SHP77 (cell line): ENCODE measurements at regions not wholly inside any gene's neighbourhood (a gene's known extent, or its start where the extent isn't known, plus 50 kb on each side); places are given as distances from the start of the nearest gene placed in this dataset.
A peak's percentile ranks its signal among the peaks of the same experiment; 100 is the strongest.
"Not testable (repeated sequence)": the region's sequence is repeated elsewhere in the genome, so short reads cannot be mapped to it uniquely, and the experiment has no call there.

Source experiments
- DNase-seq, 2 experiments: peaks; one replicate each; lab custom pipeline; 2025; lab: John Stamatoyannopoulos, UW

GRCh38 chr11:3514635-3515424 lies 127.0 kb downstream of the ART5 start:
- DNase-seq: not testable (repeated sequence)

- not testable (repeated sequence) for DNase-seq
Measured at GRCh38 chr11:3513311-3513710, 128.5 kb downstream of the ART5 start.

DNA sequence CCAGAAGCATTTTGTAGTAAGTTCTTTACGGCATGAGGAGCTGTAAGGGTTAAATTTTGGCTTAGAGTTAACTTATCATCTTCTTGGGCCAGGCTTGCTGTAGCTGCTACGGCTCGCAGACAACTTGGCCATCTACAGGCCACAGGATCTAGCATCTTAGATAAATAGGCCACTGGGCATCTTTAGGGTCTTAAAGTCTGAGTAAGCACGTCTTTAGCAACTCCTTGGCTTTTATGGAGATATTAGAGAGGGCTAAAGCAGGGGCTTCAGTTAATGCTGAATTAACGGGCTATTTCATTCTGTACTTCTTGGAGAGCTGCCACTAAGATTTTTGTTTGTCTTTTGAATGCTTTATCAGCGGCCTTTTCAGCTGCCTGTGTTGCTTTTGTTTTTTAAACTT lies 129.0 kb downstream of the ART5 start:
- DNase-seq: not testable (repeated sequence)

- DNase-seq: not testable (repeated sequence)
Measured at GRCh38 chr11:3512133-3512703, 129.6 kb downstream of the ART5 start.

DNA sequence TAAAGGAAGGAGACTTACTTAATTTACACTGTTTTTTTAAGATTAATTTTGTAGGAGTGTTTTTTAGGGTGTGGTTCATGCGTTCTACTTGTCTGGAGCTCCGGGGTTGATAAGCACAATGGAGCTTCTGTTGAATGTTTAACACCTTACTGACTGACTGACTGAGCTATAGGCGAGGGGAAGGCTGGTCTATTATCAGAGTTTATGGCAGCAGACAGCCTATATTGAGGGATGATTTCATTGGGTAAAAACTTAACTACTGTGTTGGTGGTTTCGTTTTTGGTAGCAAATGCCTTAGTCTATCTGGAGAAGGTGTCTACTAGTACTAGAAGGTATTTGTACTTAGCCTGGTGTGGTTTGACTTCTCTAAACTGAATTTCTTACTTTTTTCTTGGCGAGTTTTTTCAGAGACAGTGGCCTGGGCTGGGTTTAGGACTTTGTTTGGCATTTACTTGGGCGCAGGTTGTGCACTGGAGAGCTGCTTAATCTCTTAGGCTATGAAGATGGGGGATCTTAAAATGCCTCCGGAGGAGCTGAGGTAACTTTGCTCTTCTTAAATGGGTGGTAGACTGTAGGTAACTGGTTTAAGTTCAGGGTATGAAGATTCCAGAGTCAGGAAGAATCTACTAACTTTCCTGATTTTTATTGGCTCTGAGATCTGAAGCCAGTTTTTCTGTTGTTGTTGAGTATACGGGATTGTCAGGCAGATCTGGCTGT lies 130.2 kb downstream of the ART5 start:
- DNase-seq: not testable (repeated sequence)

GRCh38 chr11:3509563-3509962 lies 130.6 kb upstream of the ZNF195 start:
- DNase-seq: not testable (repeated sequence)

DNA sequence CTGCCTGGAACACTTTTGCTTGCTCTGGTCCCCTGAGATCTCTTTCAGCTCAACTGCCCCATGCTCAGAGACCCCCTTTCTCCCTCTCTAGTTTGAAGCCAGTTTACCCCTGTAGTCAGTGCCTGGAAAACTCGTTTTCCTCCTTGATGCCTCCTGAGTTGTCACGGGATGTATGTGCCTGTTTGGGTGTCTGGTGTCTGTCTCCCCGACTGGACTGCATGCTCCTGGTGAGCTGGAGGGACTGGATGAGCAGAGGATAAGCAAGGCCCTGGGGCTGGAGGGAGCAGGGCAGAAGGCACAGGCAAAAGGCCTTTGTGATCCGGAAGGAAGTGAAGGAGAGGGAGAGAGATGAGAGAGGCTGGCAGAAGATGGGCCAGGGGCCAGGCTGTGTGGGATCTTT lies 120.3 kb upstream of the ZNF195 start:
- not testable (repeated sequence) for DNase-seq

DNA sequence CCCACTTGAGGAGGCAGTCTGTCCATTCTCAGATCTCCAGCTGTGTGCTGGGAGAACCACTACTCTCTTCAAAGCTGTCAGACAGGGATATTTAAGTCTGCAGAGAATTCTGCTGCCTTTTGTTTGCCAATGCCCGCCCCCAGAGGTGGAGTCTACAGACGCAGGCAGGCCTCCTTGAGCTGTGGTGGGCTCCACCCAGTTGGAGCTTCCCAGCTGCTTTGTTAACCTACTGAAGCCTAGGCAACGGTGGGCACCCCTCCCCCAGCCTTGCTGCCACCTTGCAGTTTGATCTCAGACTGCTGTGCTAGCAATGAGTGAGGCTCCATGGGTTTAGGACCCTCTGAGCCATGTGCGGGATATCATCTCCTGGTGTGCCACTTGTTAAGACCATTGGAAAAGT lies 119.4 kb upstream of the ZNF195 start:
- DNase-seq: peak in 1 of 2 experiments; percentile 34

GRCh38 chr11:3493152-3493551 lies 114.2 kb upstream of the ZNF195 start:
- DNase-seq: not testable (repeated sequence)

DNA sequence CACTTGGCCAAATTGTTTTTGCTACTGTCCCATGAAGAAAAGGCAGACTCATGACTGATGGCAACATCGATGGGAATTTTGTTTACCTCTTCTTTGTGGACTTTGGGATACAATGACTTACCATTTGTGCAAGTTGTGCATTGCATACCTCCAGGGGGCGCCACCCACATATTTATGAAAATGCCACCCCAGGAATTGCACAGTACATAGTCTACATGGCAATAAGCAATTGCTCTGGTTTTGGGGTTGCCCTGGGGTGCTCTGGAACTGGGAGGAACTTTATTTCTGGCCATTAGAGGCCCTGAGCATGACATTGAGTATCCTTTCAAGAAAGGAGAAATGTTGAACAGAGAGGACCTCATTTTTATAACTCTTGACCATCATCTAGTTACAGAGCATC lies 109.1 kb upstream of the ZNF195 start:
- not testable (repeated sequence) for DNase-seq

- DNase-seq: not testable (repeated sequence)
Measured at GRCh38 chr11:3485737-3486136, 106.8 kb upstream of the ZNF195 start.

GRCh38 chr11:3476937-3477885 lies 98.3 kb upstream of the ZNF195 start:
- DNase-seq: not testable (repeated sequence)

DNA sequence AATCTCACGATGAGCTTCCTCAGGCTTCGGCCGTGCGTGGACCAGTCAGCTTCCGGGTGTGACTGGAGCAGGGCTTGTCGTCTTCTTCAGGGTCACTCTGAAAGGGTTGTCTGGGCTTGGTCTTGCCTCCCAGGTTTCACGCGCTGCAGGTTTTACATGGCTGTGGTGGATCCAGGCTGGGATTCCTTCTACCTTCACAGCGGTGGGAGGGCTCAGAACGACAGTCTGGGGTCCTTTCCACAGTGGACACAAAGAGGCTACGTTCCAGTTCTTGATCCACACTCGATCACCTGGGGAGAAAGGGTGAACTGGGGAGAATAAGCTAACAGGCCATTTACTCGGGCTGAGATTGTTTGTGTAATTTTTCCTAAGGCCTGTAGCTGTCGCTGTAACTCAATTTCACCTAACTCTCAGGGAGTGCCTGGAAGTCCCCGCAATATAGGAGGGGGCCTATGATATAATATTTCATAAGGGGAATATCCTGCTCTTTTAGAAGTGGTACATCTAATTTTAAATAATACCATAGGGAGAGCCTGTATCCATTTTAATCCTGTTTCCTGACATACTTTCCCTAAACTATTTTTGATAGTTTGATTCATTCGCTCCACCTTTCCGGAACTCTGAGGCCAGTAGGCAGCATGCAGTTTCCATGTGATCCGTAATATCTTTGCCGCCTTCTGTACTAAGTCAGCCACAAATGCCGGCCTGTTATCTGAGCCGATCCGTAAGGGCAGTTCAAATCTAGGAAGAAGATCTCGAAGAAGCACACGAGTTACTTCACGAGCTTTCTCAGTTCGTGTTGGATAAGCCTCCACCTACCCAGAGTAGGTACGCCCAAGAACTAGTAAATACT lies 97.4 kb upstream of the ZNF195 start:
- DNase-seq: not testable (repeated sequence)

DNA sequence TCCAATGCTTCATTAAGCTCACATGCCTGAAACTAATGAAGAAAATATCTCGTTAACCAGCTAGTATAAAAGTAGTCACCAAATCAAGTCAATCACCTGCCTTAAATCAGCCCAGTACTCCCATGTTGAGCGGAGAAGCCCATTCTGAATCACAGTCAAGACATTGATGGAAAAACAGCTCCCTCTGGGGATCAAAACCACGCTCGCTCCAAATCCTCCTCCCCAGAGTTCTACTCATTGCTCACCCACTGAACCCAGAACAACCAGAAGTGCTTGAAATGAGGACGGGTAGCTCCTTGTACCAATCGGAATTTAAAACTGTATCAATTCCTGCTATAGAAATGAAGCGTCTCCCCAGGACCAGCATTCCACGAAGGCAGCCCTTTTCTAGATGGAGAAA lies 90.0 kb upstream of the ZNF195 start:
- DNase-seq: not testable (repeated sequence)

GRCh38 chr11:3467599-3467998 lies 88.7 kb upstream of the ZNF195 start:
- not testable (repeated sequence) for DNase-seq

DNA sequence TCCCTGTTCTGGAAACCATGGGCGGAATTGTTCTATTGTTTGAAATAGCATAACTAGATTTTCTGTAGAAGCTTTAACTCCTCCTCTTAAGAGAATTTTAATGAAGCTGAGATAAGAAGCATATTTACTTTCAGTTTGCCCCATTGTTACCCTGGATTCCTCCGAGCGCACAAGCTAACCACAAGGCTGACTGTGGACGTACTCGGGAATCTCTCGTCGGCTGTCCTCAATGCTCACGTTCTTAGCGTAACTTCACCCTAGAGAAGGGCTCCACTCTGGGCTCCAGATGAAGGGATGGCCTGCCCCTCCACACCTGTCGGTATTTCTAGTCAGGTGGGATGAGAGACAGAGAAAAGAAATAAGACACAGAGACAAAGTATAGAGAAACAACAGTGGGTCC lies 76.7 kb upstream of the ZNF195 start:
- not testable (repeated sequence) for DNase-seq

- DNase-seq: peak; percentile 3 to 18
Measured at GRCh38 chr11:3454844-3455243, 75.9 kb upstream of the ZNF195 start.

DNA sequence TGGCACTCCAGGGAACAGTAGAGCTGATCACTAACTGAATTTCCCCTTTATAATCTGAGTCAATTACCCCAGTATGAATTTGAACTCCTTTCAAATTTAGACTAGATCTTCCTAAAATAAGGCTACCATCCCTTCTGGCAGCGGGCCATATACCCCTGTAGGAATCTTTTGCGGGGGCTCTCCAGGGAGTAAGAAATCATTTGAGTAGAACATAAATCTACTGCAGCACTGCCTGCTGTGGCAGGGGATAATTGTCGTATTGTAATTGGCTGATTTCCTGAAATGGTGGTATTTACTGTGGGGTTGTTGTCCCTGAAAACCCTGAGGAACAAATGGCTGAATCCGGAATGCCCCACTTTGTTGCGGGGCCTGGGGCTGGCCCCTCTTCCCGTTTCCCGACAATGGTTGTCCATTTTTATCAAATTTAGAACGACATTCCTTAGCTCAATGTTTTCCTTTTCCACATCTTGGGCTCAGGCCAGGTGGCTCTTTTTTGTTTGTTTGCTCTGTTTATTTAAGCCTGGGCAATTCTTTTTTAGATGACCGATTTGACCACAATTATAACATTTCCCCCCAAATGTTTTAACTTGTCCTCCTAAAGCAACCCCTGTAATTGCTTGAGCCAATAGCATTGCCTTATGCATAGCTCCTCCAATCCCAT lies 74.8 kb upstream of the ZNF195 start:
- not testable (repeated sequence) for DNase-seq

DNA sequence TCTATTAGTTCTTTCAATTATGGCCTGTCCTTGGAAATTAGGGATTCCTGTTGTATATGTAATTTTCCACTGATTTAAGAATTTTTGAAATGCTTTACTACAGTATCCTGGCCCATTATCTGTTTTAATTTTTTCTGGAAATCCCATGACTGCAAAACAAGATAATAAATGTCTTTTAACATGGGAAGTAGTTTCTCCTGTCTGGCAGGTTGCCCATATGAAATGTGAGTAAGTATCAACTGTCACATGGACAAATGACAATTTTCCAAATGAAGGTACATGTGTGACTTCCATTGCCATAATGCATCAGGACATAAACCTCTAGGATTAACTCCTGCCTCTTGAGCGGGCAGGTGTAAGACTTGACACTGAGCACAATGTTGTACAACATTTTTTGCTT lies 71.9 kb upstream of the ZNF195 start:
- DNase-seq: not testable (repeated sequence)

GRCh38 chr11:3445535-3445934 lies 66.6 kb upstream of the ZNF195 start:
- DNase-seq: not testable (repeated sequence)
